Neuron (in vitro differentiated cells): ENCODE measurements at regions not wholly inside any gene's neighbourhood (a gene's known extent, or its start where the extent isn't known, plus 50 kb on each side); places are given as distances from the start of the nearest gene placed in this dataset.

Source experiments
- H2AFZ ChIP-seq: one replicate; pipeline ENCODE4 v1.6.1; 2013; ENCODE audit warnings: low read depth, mild to moderate bottlenecking, inconsistent platforms, low read length, moderate library complexity
- H3K27me3 ChIP-seq: one replicate; pipeline ENCODE4 v1.6.1; 2013; ENCODE audit warnings: low read length; ENCODE audit not compliant: insufficient read depth
- H3K36me3 ChIP-seq: one replicate; pipeline ENCODE4 v1.6.1; 2013; ENCODE audit warnings: low read length; ENCODE audit not compliant: insufficient read depth
- H3K4me1 ChIP-seq: one replicate; pipeline ENCODE4 v1.6.1; 2013; ENCODE audit warnings: low read length; ENCODE audit not compliant: insufficient read depth
- H3K4me3 ChIP-seq: 2 replicates; pipeline ENCODE4 v1.5.1; 2013; ENCODE audit warnings: mild to moderate bottlenecking, low read length, moderate library complexity
- H3K9me3 ChIP-seq: one replicate; pipeline ENCODE4 v1.6.1; 2013; ENCODE audit warnings: low read length

DNA sequence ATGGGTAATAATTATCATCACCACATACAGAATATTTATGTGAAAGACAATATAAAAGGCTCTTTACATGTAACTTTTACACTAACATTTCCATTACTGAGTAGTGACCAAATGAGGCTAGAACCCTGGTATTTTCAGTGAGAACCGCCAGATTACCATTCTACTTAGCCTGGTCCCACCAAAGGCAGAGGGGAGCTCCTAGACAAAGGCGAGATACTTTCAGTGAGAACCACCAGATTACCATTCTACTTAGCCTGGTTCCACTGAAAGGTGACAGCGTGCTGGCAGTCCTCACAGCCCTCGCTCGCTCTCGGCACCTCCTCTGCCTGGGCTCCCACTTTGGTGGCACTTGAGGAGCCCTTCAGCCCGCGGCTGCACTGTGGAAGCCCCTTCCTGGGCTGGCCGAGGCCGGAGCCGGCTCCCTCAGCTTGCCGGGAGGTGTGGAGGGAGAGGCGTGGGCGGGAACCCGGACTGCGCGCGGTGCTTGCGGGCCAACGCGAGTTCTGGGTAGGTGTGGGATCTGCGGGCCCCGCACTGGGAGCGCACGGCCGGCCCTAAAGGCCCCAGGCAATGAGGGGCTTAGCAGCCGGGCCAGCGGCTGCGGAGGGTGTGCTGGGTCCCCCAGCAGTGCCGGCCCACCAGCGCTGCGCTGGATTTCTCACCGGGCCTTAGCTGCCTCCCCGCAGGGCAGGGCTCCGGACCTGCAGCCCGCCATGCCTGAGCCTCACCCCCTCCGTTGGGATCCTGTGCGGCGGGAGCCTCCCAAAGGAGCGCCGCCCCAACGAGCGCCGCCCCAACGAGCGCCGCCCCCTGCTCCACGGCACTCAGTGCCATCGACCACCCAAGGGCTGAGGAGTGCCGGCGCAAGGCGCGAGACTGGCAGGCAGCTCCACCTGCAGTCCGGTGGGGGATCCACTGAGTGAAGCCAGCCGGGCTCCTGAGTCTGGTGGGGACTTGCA is 1276.1 kb downstream of the PCDH7 start:
- H3K4me1 ChIP-seq: no peaks in the 10 kb centered on the region
- H3K27me3 ChIP-seq: no peaks in the 10 kb centered on the region
- H3K36me3 ChIP-seq: no peaks in the 10 kb centered on the region
- no peak overlapping the region for H2AFZ ChIP-seq
- no peak overlapping the region for H3K4me3 ChIP-seq
- H3K9me3 ChIP-seq: no peaks in the 10 kb centered on the region

DNA sequence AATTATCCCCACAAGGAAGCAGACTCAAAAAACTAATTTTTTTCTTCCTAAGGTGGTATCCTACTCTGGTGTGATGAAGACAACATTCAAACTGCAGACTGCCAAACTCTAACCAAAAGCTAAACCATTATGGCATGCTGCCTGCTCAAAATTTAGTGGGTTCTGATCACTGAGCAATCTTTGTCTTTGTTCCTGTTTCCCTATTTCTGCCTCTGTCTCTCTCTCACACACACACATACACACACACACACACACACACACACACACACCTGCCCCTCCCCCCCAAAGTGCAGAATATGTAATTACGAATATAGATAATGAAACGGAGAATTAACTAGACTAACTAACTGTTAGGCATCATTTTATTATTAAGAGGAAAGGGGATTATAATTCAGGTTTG is 1278.6 kb downstream of the PCDH7 start:
- Histone ChIP-seq H3K9me3 (no peaks in the 10 kb centered on the region), H3K36me3 (no peaks in the 10 kb centered on the region), H2AFZ (no peak overlapping the region), H3K27me3 (no peaks in the 10 kb centered on the region), H3K4me1 (no peaks in the 10 kb centered on the region), H3K4me3 (no peak overlapping the region)

DNA sequence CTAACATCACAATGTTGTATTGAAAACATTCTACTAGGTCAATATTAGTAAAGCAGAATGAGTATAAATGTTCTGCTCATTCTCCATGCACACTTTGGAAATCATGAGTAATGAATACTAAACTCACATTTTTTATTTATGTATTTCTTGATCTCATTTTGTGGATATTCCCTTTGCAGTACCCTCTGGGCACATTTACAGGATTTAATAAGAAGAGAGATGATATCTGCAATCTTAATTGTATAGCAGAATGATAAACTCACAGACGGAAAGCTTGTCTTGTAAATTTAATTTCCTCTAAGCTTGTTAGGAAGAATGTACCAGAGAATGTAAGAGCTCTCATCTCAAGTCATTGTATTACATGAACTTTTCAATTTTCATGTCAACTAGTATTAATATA is 1279.7 kb downstream of the PCDH7 start:
- no peak overlapping the region for H2AFZ ChIP-seq
- H3K4me1 ChIP-seq: no peaks in the 10 kb centered on the region
- no peaks in the 10 kb centered on the region for H3K9me3 ChIP-seq
- no peaks in the 10 kb centered on the region for H3K36me3 ChIP-seq
- H3K4me3 ChIP-seq: no peak overlapping the region
- H3K27me3 ChIP-seq: no peaks in the 10 kb centered on the region

DNA sequence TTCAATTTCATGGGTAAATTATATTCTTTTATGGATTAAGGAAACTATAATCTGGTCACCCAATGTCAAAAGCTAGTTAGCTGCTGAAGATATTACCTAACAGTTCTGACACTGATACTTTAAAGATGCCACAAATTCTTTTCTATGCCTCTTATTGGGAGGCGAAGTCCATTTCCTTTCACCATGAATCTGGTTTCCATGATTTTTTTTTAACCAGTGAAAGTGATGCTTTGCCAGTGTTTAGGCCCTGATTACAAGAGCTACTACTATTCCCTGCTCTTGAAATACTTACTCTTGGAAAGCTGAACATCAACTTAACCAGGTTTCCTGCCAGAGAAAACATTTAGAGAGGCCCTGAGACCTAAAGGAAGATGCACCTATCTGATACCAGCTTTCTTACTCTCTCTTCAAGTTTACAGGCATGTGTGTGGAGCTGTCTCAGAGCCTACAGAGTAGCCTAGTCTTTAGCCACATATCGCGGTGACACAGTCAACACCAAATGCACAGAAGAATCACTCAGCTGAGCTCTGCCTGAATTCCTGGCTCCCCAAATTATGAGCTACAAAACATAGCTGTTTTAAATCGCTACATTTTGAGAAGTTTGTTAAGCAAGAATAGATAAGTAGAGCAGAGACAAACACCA is 1280.8 kb downstream of the PCDH7 start:
- no peak overlapping the region for H3K4me3 ChIP-seq
- H3K4me1 ChIP-seq: no peaks in the 10 kb centered on the region
- H3K27me3 ChIP-seq: no peaks in the 10 kb centered on the region
- no peak overlapping the region for H2AFZ ChIP-seq
- no peaks in the 10 kb centered on the region for H3K9me3 ChIP-seq
- no peaks in the 10 kb centered on the region for H3K36me3 ChIP-seq

GRCh38 chr4:32002037-32002747 is 1282.0 kb downstream of the PCDH7 start:
- no peaks in the 10 kb centered on the region for H3K36me3 ChIP-seq
- no peaks in the 10 kb centered on the region for H3K27me3 ChIP-seq
- H3K9me3 ChIP-seq: no peaks in the 10 kb centered on the region
- no peaks in the 10 kb centered on the region for H3K4me1 ChIP-seq
- no peak overlapping the region for H2AFZ ChIP-seq
- H3K4me3 ChIP-seq: no peak overlapping the region

DNA sequence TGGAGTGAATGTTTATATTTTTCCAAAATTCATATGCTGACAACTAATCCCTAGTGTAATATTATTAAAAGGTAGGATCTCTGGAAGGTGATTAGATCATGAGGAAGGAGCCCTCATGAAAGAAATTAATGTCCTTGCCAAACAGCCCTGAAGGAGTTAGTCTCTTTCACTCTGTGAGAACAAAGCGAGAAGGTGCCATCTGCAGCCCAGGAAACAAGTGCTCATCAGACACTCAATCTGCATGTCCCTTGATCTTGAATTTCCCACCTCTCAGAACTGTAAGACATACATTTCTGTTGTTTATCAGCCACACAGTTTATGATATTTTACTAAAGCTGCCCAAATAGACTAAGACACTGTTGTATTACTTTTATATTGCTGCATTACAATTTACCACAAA is 1283.4 kb downstream of the PCDH7 start:
- H3K4me3 ChIP-seq: no peak overlapping the region
- no peaks in the 10 kb centered on the region for H3K9me3 ChIP-seq
- H3K4me1 ChIP-seq: no peaks in the 10 kb centered on the region
- H3K27me3 ChIP-seq: no peaks in the 10 kb centered on the region
- H2AFZ ChIP-seq: no peak overlapping the region
- H3K36me3 ChIP-seq: no peaks in the 10 kb centered on the region

- H2AFZ ChIP-seq: no peak overlapping the region
- no peaks in the 10 kb centered on the region for H3K36me3 ChIP-seq
- H3K4me1 ChIP-seq: no peaks in the 10 kb centered on the region
- no peaks in the 10 kb centered on the region for H3K9me3 ChIP-seq
- H3K4me3 ChIP-seq: no peak overlapping the region
- H3K27me3 ChIP-seq: no peaks in the 10 kb centered on the region
Observed at GRCh38 chr4:32010221-32010620, 1290.1 kb downstream of the PCDH7 start.

DNA sequence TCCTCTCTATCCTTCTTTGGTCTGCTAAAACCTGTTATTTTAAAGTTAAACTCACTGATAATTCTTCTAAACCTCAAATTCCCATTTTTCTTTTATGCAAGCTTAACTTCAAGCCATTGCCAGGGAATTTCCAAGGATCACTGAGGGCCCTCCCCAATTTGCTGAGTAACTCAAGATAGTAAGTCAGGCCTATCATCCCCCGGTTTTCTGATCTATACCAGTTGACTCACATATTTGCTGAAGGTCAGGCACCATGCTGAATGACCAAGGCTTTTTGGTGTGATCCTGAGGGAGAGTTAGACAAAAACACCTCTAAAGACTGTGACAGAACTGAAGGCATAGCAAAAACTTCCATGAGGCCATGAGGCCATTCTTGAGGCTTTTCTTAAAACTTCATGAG is 1301.9 kb downstream of the PCDH7 start:
- Histone ChIP-seq H2AFZ (no peak overlapping the region), H3K4me1 (peaks cover 2% of the 10 kb centered on the region), H3K9me3 (no peaks in the 10 kb centered on the region), H3K4me3 (no peak overlapping the region), H3K27me3 (no peaks in the 10 kb centered on the region), H3K36me3 (no peaks in the 10 kb centered on the region)

GRCh38 chr4:32025851-32026459 is 1305.8 kb downstream of the PCDH7 start:
- H3K4me1 ChIP-seq: peaks cover 2% of the 10 kb centered on the region
- H3K36me3 ChIP-seq: no peaks in the 10 kb centered on the region
- no peak overlapping the region for H3K4me3 ChIP-seq
- H2AFZ ChIP-seq: no peak overlapping the region
- H3K9me3 ChIP-seq: no peaks in the 10 kb centered on the region
- H3K27me3 ChIP-seq: no peaks in the 10 kb centered on the region

- H2AFZ ChIP-seq: no peak overlapping the region
- no peaks in the 10 kb centered on the region for H3K4me1 ChIP-seq
- H3K36me3 ChIP-seq: no peaks in the 10 kb centered on the region
- H3K27me3 ChIP-seq: no peaks in the 10 kb centered on the region
- H3K4me3 ChIP-seq: no peak overlapping the region
- H3K9me3 ChIP-seq: no peaks in the 10 kb centered on the region
Observed at GRCh38 chr4:32030406-32030805, 1310.2 kb downstream of the PCDH7 start.

DNA sequence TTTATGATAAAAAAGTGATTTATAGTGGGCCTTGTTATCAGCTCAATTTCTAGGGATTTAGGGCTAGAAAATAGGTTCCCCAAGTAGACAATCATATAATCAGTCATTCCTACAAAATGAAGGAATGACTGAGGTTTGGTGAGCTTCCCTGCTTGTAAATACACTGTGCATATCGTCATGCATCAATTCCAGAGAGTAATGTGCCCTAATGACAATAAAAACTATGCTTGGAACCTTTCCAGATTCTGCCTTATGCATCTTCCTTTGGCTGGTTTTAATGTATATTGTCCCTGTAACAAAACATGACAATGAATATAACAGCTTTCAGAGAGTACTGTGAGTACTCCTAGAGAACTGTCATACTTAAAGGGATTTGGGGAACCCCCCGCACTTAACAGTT is 1310.9 kb downstream of the PCDH7 start:
- no peaks in the 10 kb centered on the region for H3K27me3 ChIP-seq
- H3K9me3 ChIP-seq: no peaks in the 10 kb centered on the region
- no peaks in the 10 kb centered on the region for H3K36me3 ChIP-seq
- no peak overlapping the region for H3K4me3 ChIP-seq
- H2AFZ ChIP-seq: no peak overlapping the region
- no peaks in the 10 kb centered on the region for H3K4me1 ChIP-seq

DNA sequence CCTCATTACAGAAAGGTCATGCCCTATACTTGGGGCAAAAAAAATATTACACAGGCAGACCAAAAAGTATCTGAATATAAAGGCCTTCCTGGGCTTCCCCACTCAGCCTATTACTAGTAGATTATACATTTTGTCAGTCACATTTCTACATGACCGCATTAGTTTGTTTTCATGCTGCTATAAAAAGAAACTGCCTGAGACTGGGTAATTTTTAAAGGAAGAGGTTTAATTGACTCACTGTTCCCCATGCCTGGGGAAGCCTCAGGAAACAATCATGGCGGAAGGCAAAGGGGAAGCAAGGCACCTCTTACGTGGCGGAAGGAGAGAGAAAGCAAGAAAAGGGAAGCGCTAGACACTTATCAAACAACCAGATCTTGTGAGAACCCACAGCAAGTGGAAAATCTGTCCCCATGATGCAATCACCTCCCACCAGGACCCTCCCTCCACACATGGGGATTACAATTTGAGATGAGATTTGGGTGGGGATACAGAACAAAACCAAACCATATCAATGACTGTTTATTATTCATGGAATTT is 1312.0 kb downstream of the PCDH7 start:
- Histone ChIP-seq H3K4me3 (no peak overlapping the region), H3K36me3 (no peaks in the 10 kb centered on the region), H2AFZ (no peak overlapping the region)

More for the DNA sequence above, 1312.0 kb downstream of the PCDH7 start:
- Histone ChIP-seq H3K9me3 (no peaks in the 10 kb centered on the region), H3K27me3 (no peaks in the 10 kb centered on the region), H3K4me1 (no peaks in the 10 kb centered on the region)
